ENCODE measurements at regions not wholly inside any gene's neighbourhood (a gene's known extent, or its start where the extent isn't known, plus 50 kb on each side); places are given as distances from the start of the nearest gene placed in this dataset.

- dilution Hi-C loops (cut with MboI; ENCODE audit: extremely low pct_ligation_motif_present, low sequenced_read_pairs), result no loop called here
- Histone ChIP-seq H3K9ac (ENCODE audit: control insufficient read depth, extremely low read depth, insufficient read depth, low read length) (no peak overlapping the region), H2AFZ (ENCODE audit: control insufficient read depth, low read length) (no peak overlapping the region), H3K4me2 (ENCODE audit: control insufficient read depth, extremely low read depth, insufficient read depth, low read depth, low read length) (no peak overlapping the region), H3K4me3 (ENCODE audit: control insufficient read depth in 2 of 3, extremely low read depth in 1 of 3, insufficient read depth in 2 of 3, low read depth in 1 of 3, low read length in 3 of 3) (no peak overlapping the region), H4K20me1 (ENCODE audit: control insufficient read depth, extremely low read depth, insufficient read depth, low read length) (no peaks in the 10 kb centered on the region), H3K36me3 (ENCODE audit: control insufficient read depth in 2 of 2, extremely low read depth in 1 of 2, insufficient read depth in 2 of 2, low read length in 2 of 2) (no peaks in the 10 kb centered on the region), H3K9me3 (ENCODE audit: control insufficient read depth, low read depth, low read length) (no peaks in the 10 kb centered on the region), H3K9me1 (ENCODE audit: control insufficient read depth, extremely low read depth, insufficient read depth, low read length) (no peaks in the 10 kb centered on the region), H3K27ac (ENCODE audit: control insufficient read depth, insufficient read depth, low read length) (no peak overlapping the region), H3K79me2 (ENCODE audit: control insufficient read depth, insufficient read depth, low read length) (no peaks in the 10 kb centered on the region), H3K4me1 (ENCODE audit: control insufficient read depth, extremely low read depth, insufficient read depth, low read length) (no peaks in the 10 kb centered on the region), H3K27me3 (ENCODE audit: control insufficient read depth, extremely low read depth, insufficient read depth, low read length) (no peaks in the 10 kb centered on the region)
- TF ChIP-seq CTCF (optimal IDR thresholded peaks at IDR 0.05 in 1 of 3, IDR thresholded peaks at IDR 0.05 in 1 of 3, conservative IDR thresholded peaks at IDR 0.05 in 1 of 3; ENCODE audit: extremely low read depth in 1 of 3, insufficient read depth in 2 of 3, low read length in 3 of 3), result no peak
- TF ChIP-seq EZH2 (IDR thresholded peaks at IDR 0.05; ENCODE audit: low read length), result no peak
- DNase-seq (ENCODE audit: low read depth, low spot score), result no peak
- FAIRE-seq, result no peak
Measured at GRCh38 chr3:148214705-148215104, 483.0 kb upstream of the AGTR1 start.

DNA sequence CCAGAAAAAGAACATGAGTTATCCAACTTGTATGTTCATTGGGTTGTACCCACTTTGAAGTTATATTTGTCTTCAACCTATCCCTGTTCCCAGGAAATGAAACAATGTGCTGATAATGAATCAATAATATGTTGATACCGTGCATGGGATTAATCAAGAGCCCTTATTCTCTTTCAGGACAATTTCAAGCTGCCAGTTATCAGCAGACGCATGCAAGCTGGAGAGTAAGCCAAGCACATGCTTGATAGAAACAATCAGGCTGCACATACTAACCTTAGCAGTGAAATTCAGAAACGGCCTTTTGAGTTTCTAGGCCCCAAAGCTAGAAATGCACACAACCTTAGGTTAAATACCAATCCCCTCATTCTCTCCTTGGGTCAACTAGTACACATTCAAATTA lies 480.4 kb upstream of the AGTR1 start:
- no peaks in the 10 kb centered on the region for H3K9me1 ChIP-seq (ENCODE audit: control insufficient read depth, extremely low read depth, insufficient read depth, low read length)
- no peak for FAIRE-seq

More for the DNA sequence above, 480.4 kb upstream of the AGTR1 start:
- no peak overlapping the region for H3K4me2 ChIP-seq (ENCODE audit: control insufficient read depth, extremely low read depth, insufficient read depth, low read depth, low read length)
- H3K4me3 ChIP-seq (ENCODE audit: control insufficient read depth in 2 of 3, extremely low read depth in 1 of 3, insufficient read depth in 2 of 3, low read depth in 1 of 3, low read length in 3 of 3), result no peak overlapping the region
- H3K4me1 ChIP-seq (ENCODE audit: control insufficient read depth, extremely low read depth, insufficient read depth, low read length), result no peaks in the 10 kb centered on the region
- H3K9me3 ChIP-seq (ENCODE audit: control insufficient read depth, low read depth, low read length), result no peaks in the 10 kb centered on the region
- no peak overlapping the region for H2AFZ ChIP-seq (ENCODE audit: control insufficient read depth, low read length)
- no peak overlapping the region for H3K9ac ChIP-seq (ENCODE audit: control insufficient read depth, extremely low read depth, insufficient read depth, low read length)
- no peaks in the 10 kb centered on the region for H4K20me1 ChIP-seq (ENCODE audit: control insufficient read depth, extremely low read depth, insufficient read depth, low read length)
- H3K36me3 ChIP-seq (ENCODE audit: control insufficient read depth in 2 of 2, extremely low read depth in 1 of 2, insufficient read depth in 2 of 2, low read length in 2 of 2), result no peaks in the 10 kb centered on the region
- no peak overlapping the region for H3K27ac ChIP-seq (ENCODE audit: control insufficient read depth, insufficient read depth, low read length)
- DNase-seq (ENCODE audit: low read depth, low spot score), result no peak
- H3K79me2 ChIP-seq (ENCODE audit: control insufficient read depth, insufficient read depth, low read length), result no peaks in the 10 kb centered on the region
- TF ChIP-seq EZH2 (IDR thresholded peaks at IDR 0.05; ENCODE audit: low read length), result no peak
- no peak for TF ChIP-seq CTCF (optimal IDR thresholded peaks at IDR 0.05 in 1 of 3, IDR thresholded peaks at IDR 0.05 in 1 of 3, conservative IDR thresholded peaks at IDR 0.05 in 1 of 3; ENCODE audit: extremely low read depth in 1 of 3, insufficient read depth in 2 of 3, low read length in 3 of 3)
- no peaks in the 10 kb centered on the region for H3K27me3 ChIP-seq (ENCODE audit: control insufficient read depth, extremely low read depth, insufficient read depth, low read length)
- dilution Hi-C loops (cut with MboI; ENCODE audit: extremely low pct_ligation_motif_present, low sequenced_read_pairs), result no loop called here

All from keratinocyte (primary cell).